Body of pancreas (tissue), 4 donors: ENCODE measurements at regions not wholly inside any gene's neighbourhood (a gene's known extent, or its start where the extent isn't known, plus 50 kb on each side); places are given as distances from the start of the nearest gene placed in this dataset.

ENCODE experiments used
- POLR2A ChIP-seq, 3 donors: fragments of 450-650 bp; IDR thresholded peaks; one replicate each; pipeline ENCODE4 v1.6.1; 2016; ENCODE audit warnings: antibody characterized with exemption in 3 of 3, mild to moderate bottlenecking in 2 of 3
- TF ChIP-seq, protein P1 (sequence below), 7 experiments: fragments of 450-650 bp in 4 of 7; fragments of 200-600 bp in 3 of 7; sonication (generic) in 3 of 7; IDR thresholded peaks; one replicate each; pipeline ENCODE4 v1.5.1; 2016 to 2019; ENCODE audit warnings: antibody characterized with exemption in 7 of 7

DNA sequence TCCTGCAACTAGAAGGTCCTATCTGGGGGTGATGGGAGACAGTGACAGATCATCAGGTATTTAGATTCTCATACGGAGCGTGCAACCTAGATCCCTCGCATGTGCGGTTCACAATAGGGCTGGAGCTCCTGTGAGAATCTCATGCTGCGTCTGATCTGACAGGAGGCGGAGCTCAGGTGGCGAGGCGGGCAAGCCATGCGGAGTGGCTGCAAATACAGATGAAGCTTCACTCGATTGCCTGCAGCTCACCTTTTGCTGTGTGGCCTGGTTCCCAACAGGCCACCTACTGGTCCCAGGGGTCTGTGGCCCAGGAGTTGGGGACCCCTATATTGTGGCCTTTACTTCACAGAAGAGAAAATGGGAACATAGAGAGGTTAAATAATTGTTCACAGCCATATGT lies 200.4 kb downstream of the IRF8 start:
- TF ChIP-seq, protein P1, sequence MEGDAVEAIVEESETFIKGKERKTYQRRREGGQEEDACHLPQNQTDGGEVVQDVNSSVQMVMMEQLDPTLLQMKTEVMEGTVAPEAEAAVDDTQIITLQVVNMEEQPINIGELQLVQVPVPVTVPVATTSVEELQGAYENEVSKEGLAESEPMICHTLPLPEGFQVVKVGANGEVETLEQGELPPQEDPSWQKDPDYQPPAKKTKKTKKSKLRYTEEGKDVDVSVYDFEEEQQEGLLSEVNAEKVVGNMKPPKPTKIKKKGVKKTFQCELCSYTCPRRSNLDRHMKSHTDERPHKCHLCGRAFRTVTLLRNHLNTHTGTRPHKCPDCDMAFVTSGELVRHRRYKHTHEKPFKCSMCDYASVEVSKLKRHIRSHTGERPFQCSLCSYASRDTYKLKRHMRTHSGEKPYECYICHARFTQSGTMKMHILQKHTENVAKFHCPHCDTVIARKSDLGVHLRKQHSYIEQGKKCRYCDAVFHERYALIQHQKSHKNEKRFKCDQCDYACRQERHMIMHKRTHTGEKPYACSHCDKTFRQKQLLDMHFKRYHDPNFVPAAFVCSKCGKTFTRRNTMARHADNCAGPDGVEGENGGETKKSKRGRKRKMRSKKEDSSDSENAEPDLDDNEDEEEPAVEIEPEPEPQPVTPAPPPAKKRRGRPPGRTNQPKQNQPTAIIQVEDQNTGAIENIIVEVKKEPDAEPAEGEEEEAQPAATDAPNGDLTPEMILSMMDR (IDR thresholded peaks at IDR 0.05): no peak
- TF ChIP-seq POLR2A (IDR thresholded peaks at IDR 0.05): no peak
